HepG2 (cell line): ENCODE measurements at regions not wholly inside any gene's neighbourhood (a gene's known extent, or its start where the extent isn't known, plus 50 kb on each side); places are given as distances from the start of the nearest gene placed in this dataset.
A peak's percentile ranks its signal among the peaks of the same experiment; 100 is the strongest.

Source experiments
- ATAC-seq: fragments of 200-7000 bp; cut with Tn5 transposase; 3 replicates; pipeline ENCODE4 v1.9.1; 2020; ENCODE audit warnings: mild to moderate bottlenecking, moderate library complexity
- BruUV-seq: library from RNA; stranded (reverse); fragments of 400-500 nt; replicated peaks from 2 replicates; lab custom pipeline; 2021; lab: Mats Ljungman, UMichigan
- CTCF ChIA-PET: fragments of 300-600 bp; formaldehyde crosslinking; extraction: SDS; loops from one replicate; lab custom pipeline; 2021; ENCODE audit warnings: low total read pairs, inconsistent platforms, low intra/inter-chr PET ratio; lab: Yijun Ruan, JAX
- POLR2A ChIA-PET: fragments of 350-600 bp; sonication (Branson Sonifier 250); formaldehyde crosslinking; loops from one replicate; lab custom pipeline; 2020; ENCODE audit warnings: antibody characterized with exemption, inconsistent platforms; lab: Yijun Ruan, JAX
- DNase-seq: peaks from one replicate; pipeline ENCODE4 v3.0.0-alpha.2; 2015; ENCODE audit warnings: low spot score
- FAIRE-seq: peaks from 3 replicates; lab custom pipeline; 2011; peaks lifted over from hg19 to GRCh38; lab: Jason Lieb, UNC
- H2AFZ ChIP-seq: one replicate; pipeline ENCODE4 v1.6.1; 2011; ENCODE audit warnings: low read length, inconsistent platforms
- H3K27ac ChIP-seq: fragments of 300-600 bp; 3 replicates; pipeline ENCODE4 v1.8.0; 2011; ENCODE audit warnings: mixed run types, mild to moderate bottlenecking, mixed read lengths, low read length, inconsistent platforms; ENCODE audit not compliant: insufficient read depth; ENCODE audit errors: extremely low read length
- H3K27me3 ChIP-seq, 2 experiments: fragments of 200-600 bp in 1 of 2; 2 replicates in 1 of 2; 3 replicates in 1 of 2; pipeline versions ENCODE4 v1.6.0 to v1.8.0; 2011; ENCODE audit warnings: low read length in 2 of 2, mild to moderate bottlenecking in 2 of 2, moderate library complexity in 2 of 2, inconsistent platforms in 1 of 2; ENCODE audit not compliant: insufficient read depth in 2 of 2, control insufficient read depth in 1 of 2
- H3K36me3 ChIP-seq, 2 experiments: fragments of 200-600 bp in 1 of 2; replicated peaks in 1 of 2; 2 replicates in 1 of 2; 3 replicates in 1 of 2; pipeline versions ENCODE4 v1.5.1 to v1.8.0; 2011; ENCODE audit warnings: low read length in 2 of 2, inconsistent platforms in 1 of 2; ENCODE audit not compliant: insufficient read depth in 2 of 2, control insufficient read depth in 1 of 2
- H3K4me1 ChIP-seq: 2 replicates; pipeline ENCODE4 v1.5.1; 2012; ENCODE audit warnings: low read length, inconsistent platforms; ENCODE audit not compliant: insufficient read depth
- H3K4me2 ChIP-seq: 2 replicates; pipeline ENCODE4 v1.6.0; 2011; ENCODE audit warnings: low read depth, low read length, inconsistent platforms
- H3K4me3 ChIP-seq, 3 experiments: fragments of 200-600 bp in 1 of 3; sonication (generic), shearing (Covaris generic) in 1 of 3; replicated peaks in 1 of 3; 2 replicates each; pipeline ENCODE4 v1.5.1; 2011 to 2016; ENCODE audit warnings: low read length in 3 of 3, inconsistent platforms in 2 of 3, low read depth in 2 of 3, mild to moderate bottlenecking in 2 of 3, control low read depth in 1 of 3, mixed read lengths in 1 of 3; ENCODE audit not compliant: insufficient read depth in 1 of 3
- H3K79me2 ChIP-seq: one replicate; pipeline ENCODE4 v1.6.1; 2011; ENCODE audit warnings: low read length, inconsistent platforms; ENCODE audit not compliant: insufficient read depth
- H3K9ac ChIP-seq: 2 replicates; pipeline ENCODE4 v1.6.0; 2011; ENCODE audit warnings: mild to moderate bottlenecking, low read depth, low read length, inconsistent platforms; ENCODE audit not compliant: insufficient read depth
- H3K9me3 ChIP-seq: 2 replicates; pipeline ENCODE4 v1.5.1; 2012; ENCODE audit warnings: mild to moderate bottlenecking, low read length
- H4K20me1 ChIP-seq: 2 replicates; pipeline ENCODE4 v1.6.0; 2011; ENCODE audit warnings: inconsistent platforms, mild to moderate bottlenecking, low read length, moderate library complexity; ENCODE audit not compliant: insufficient read depth
- CEBPB ChIP-seq: IDR thresholded peaks from 2 replicates; pipeline ENCODE4 v1.6.1; 2011; ENCODE audit warnings: low read depth, low read length, improper control_type of control experiment, borderline replicate concordance
- DNMT1 ChIP-seq: sonication (generic); formaldehyde crosslinking; IDR thresholded peaks from 2 replicates; pipeline ENCODE4 v1.5.1; 2020; ENCODE audit warnings: mild to moderate bottlenecking, missing genetic modification reagents
- GATAD1 ChIP-seq: IDR thresholded peaks from 2 replicates; pipeline ENCODE4 v1.6.1; 2016; ENCODE audit warnings: missing genetic modification reagents, missing compliant biosample characterization
- HOXA7 ChIP-seq: sonication (generic); formaldehyde crosslinking; IDR thresholded peaks from 2 replicates; pipeline ENCODE4 v1.8.1; 2022; ENCODE audit warnings: mild to moderate bottlenecking, missing genetic modification reagents, moderate library complexity
- MAFG ChIP-seq: sonication (generic); formaldehyde crosslinking; IDR thresholded peaks from 2 replicates; pipeline ENCODE4 v1.5.1; 2020; ENCODE audit warnings: mild to moderate bottlenecking, missing genetic modification reagents
- MAFK ChIP-seq, 2 experiments: IDR thresholded peaks in 1 of 2; conservative IDR thresholded peaks in 1 of 2; 2 replicates each; pipeline ENCODE4 v1.6.1; 2011; ENCODE audit warnings: improper control_type of control experiment in 2 of 2, low read length in 2 of 2
- NFE2L1 ChIP-seq: sonication (generic); formaldehyde crosslinking; IDR thresholded peaks from 2 replicates; pipeline ENCODE4 v1.4.0; 2020; ENCODE audit warnings: missing genetic modification reagents, mild to moderate bottlenecking, borderline replicate concordance
- NFYB ChIP-seq: sonication (generic); formaldehyde crosslinking; IDR thresholded peaks from 2 replicates; pipeline ENCODE4 v1.4.0; 2020; ENCODE audit warnings: missing genetic modification reagents
- RFX5 ChIP-seq: IDR thresholded peaks from 2 replicates; pipeline ENCODE4 v1.6.1; 2011; ENCODE audit warnings: low read depth, low read length, improper control_type of control experiment
- SNAPC2 ChIP-seq: sonication (generic); formaldehyde crosslinking; IDR thresholded peaks from 2 replicates; pipeline ENCODE4 v1.8.1; 2022; ENCODE audit warnings: mild to moderate bottlenecking, missing genetic modification reagents
- SP140L ChIP-seq: sonication (generic); formaldehyde crosslinking; IDR thresholded peaks from 2 replicates; pipeline ENCODE4 v1.4.0; 2020; ENCODE audit warnings: missing genetic modification reagents, borderline replicate concordance
- SP2 ChIP-seq: sonication (generic); formaldehyde crosslinking; IDR thresholded peaks from 2 replicates; pipeline ENCODE4 v1.5.1; 2020; ENCODE audit warnings: mild to moderate bottlenecking, missing genetic modification reagents
- ZNF180 ChIP-seq: sonication (generic); formaldehyde crosslinking; IDR thresholded peaks from 2 replicates; pipeline ENCODE4 v1.4.0; 2020; ENCODE audit warnings: low read depth, missing genetic modification reagents, borderline replicate concordance
- ZNF205 ChIP-seq: IDR thresholded peaks from 2 replicates; pipeline ENCODE4 v1.6.1; 2018; ENCODE audit warnings: missing biosample characterization, missing genetic modification reagents
- ZNF552 ChIP-seq: sonication (generic); formaldehyde crosslinking; IDR thresholded peaks from 2 replicates; pipeline ENCODE4 v1.9.0; 2022; ENCODE audit warnings: missing genetic modification reagents, mild to moderate bottlenecking, borderline replicate concordance
- ZNF672 ChIP-seq: sonication (generic); formaldehyde crosslinking; IDR thresholded peaks from 2 replicates; pipeline ENCODE4 v1.8.1; 2022; ENCODE audit warnings: missing genetic modification reagents
- ZNF850 ChIP-seq: sonication (generic); formaldehyde crosslinking; conservative IDR thresholded peaks from 2 replicates; pipeline ENCODE4 v1.9.0; 2021; ENCODE audit warnings: mild to moderate bottlenecking, missing genetic modification reagents
- WGBS: methylation state at CpG from one replicate; pipeline ENCODE4 v1.1.6; 2017; ENCODE audit warnings: low lambda C conversion rate; 5-methylcytosine and 5-hydroxymethylcytosine counted together
- in situ Hi-C: cut with HindIII; loops from 2 replicates; pipeline ENCODE4 v1.10.0; 2017; ENCODE audit warnings: low pct_unique_long_range_greater_than_20kb; ENCODE audit not compliant: extremely low pct_ligation_motif_present
- intact Hi-C: fragments of 100-400 bp; cut with micrococcal nuclease; formaldehyde crosslinking; loops from one replicate; pipeline ENCODE4 v1.10.0; 2022; ENCODE audit not compliant: unreplicated experiment
- TF ChIP-seq, protein P1 (sequence below): sonication (generic); formaldehyde crosslinking; IDR thresholded peaks from 2 replicates; pipeline ENCODE4 v1.5.0; 2020; ENCODE audit warnings: missing genetic modification reagents, mild to moderate bottlenecking, borderline replicate concordance
- TF ChIP-seq, protein P2 (sequence below): sonication (generic); formaldehyde crosslinking; IDR thresholded peaks from 2 replicates; pipeline ENCODE4 v1.9.0; 2022; ENCODE audit warnings: missing genetic modification reagents, mild to moderate bottlenecking, borderline replicate concordance
- TF ChIP-seq, protein P3 (sequence below): sonication (generic); IDR thresholded peaks from 2 replicates; pipeline ENCODE4 v1.6.1; 2016; ENCODE audit warnings: low read depth, borderline replicate concordance

GRCh38 chr1:47709019-47709871 lies 271.4 kb downstream of the FOXD2 start:
- POLR2A ChIA-PET, result interaction anchor here (0.6 kb wide), 1 partner anchor 272 kb away, joined by 3 read pairs; the partner anchor contains the start of gene FOXD2
- 0% methylated on average over 1 of the region's 82 CpGs for WGBS
- in situ Hi-C loops (loop anchor here (25.0 kb wide), 1 partner anchor 522 kb away; the partner anchor contains the start of gene PDZK1IP1), intact Hi-C loops (no loop called here)
- DNase-seq, result no peak
- peak; percentile 84 for ATAC-seq
- H3K9ac ChIP-seq, result no peak overlapping the region
- no peak for FAIRE-seq
- H4K20me1 ChIP-seq, result no peaks in the 10 kb centered on the region
- H2AFZ ChIP-seq, result no peak overlapping the region
- H3K36me3 ChIP-seq, result no peaks in the 10 kb centered on the region
- H3K79me2 ChIP-seq, result no peaks in the 10 kb centered on the region
- CTCF ChIA-PET, result interaction anchor here (0.8 to 2.5 kb wide), 3 partner anchors 17 to 273 kb away, joined by 3 to 34 read pairs (median 3); partner anchors contain the start of gene FOXD2
- peak overlapping the region; percentile 34 to 73 (median 43) for H3K4me3 ChIP-seq
- H3K27me3 ChIP-seq, result peaks cover 14 to 61% of the 10 kb centered on the region in 2 experiments
- no peaks in the 10 kb centered on the region for H3K9me3 ChIP-seq
- BruUV-seq, result no TSS peak
- H3K4me1 ChIP-seq, result peaks cover 20% of the 10 kb centered on the region
- peak overlapping the region; percentile 78 for H3K4me2 ChIP-seq
- no peak overlapping the region for H3K27ac ChIP-seq
- TF ChIP-seq SNAPC2 (CRISPR knock-in tag), result no peak
- TF ChIP-seq GATAD1, result no peak
- no peak for TF ChIP-seq DNMT1 (CRISPR knock-in tag)
- TF ChIP-seq ZNF205 (CRISPR knock-in tag), result no peak
- TF ChIP-seq ZNF850 (CRISPR knock-in tag), result no peak
- TF ChIP-seq NFYB (CRISPR knock-in tag), result no peak
- TF ChIP-seq CEBPB, result no peak
- no peak for TF ChIP-seq ZNF180 (CRISPR knock-in tag)
- TF ChIP-seq ZNF552, result no peak
- TF ChIP-seq MAFK (conservative IDR thresholded peaks at IDR 0.05 in 1 of 2, IDR thresholded peaks at IDR 0.05 in 1 of 2; ENCODE audit: low read length in 2 of 2), result no peak
- TF ChIP-seq, protein P1, sequence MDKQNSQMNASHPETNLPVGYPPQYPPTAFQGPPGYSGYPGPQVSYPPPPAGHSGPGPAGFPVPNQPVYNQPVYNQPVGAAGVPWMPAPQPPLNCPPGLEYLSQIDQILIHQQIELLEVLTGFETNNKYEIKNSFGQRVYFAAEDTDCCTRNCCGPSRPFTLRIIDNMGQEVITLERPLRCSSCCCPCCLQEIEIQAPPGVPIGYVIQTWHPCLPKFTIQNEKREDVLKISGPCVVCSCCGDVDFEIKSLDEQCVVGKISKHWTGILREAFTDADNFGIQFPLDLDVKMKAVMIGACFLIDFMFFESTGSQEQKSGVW, result no peak
- TF ChIP-seq ZNF672 (CRISPR knock-in tag), result no peak
- TF ChIP-seq MAFG (CRISPR knock-in tag), result no peak
- TF ChIP-seq, protein P2, sequence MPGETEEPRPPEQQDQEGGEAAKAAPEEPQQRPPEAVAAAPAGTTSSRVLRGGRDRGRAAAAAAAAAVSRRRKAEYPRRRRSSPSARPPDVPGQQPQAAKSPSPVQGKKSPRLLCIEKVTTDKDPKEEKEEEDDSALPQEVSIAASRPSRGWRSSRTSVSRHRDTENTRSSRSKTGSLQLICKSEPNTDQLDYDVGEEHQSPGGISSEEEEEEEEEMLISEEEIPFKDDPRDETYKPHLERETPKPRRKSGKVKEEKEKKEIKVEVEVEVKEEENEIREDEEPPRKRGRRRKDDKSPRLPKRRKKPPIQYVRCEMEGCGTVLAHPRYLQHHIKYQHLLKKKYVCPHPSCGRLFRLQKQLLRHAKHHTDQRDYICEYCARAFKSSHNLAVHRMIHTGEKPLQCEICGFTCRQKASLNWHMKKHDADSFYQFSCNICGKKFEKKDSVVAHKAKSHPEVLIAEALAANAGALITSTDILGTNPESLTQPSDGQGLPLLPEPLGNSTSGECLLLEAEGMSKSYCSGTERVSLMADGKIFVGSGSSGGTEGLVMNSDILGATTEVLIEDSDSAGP, result peak; percentile 8; the same call in 1 of the 2 replicates
- TF ChIP-seq SP140L (CRISPR knock-in tag), result no peak
- TF ChIP-seq RFX5, result no peak
- TF ChIP-seq HOXA7 (CRISPR knock-in tag), result no peak
- TF ChIP-seq SP2 (CRISPR knock-in tag), result no peak
- TF ChIP-seq, protein P3, sequence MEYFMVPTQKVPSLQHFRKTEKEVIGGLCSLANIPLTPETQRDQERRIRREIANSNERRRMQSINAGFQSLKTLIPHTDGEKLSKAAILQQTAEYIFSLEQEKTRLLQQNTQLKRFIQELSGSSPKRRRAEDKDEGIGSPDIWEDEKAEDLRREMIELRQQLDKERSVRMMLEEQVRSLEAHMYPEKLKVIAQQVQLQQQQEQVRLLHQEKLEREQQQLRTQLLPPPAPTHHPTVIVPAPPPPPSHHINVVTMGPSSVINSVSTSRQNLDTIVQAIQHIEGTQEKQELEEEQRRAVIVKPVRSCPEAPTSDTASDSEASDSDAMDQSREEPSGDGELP, result no peak
- no peak for TF ChIP-seq NFE2L1 (CRISPR knock-in tag)
